Activated B cell treated with CpG ODN at 0.5 μM for 24 hours (primary cell): ENCODE measurements at regions not wholly inside any gene's neighbourhood (a gene's known extent, or its start where the extent isn't known, plus 50 kb on each side); places are given as distances from the start of the nearest gene placed in this dataset.

Experiments used
- ATAC-seq: fragments of 200-7000 bp; cut with Tn5 transposase; one replicate; pipeline ENCODE4 v1.10.0; 2021; ENCODE audit warnings: low read depth, mild to moderate bottlenecking, moderate library complexity
- CTCF ChIA-PET: fragments of 350-600 bp; sonication (Branson Sonifier 250); formaldehyde crosslinking; loops from one replicate; lab custom pipeline; 2021; ENCODE audit warnings: antibody characterized with exemption; lab: Charles Lee
- POLR2A ChIA-PET: fragments of 350-600 bp; sonication (Branson Sonifier 250); formaldehyde crosslinking; loops from one replicate; lab custom pipeline; 2021; ENCODE audit warnings: antibody characterized with exemption; lab: Charles Lee
- DNase-seq: peaks from one replicate; pipeline ENCODE4 v3.0.0; 2022
- H3K27ac Mint-ChIP-seq: one replicate; pipeline ENCODE4 v1.8.0; 2020; ENCODE audit warnings: mixed read lengths
- H3K27me3 Mint-ChIP-seq: one replicate; pipeline ENCODE4 v1.8.0; 2021; ENCODE audit warnings: mixed read lengths
- H3K36me3 Mint-ChIP-seq: one replicate; pipeline ENCODE4 v1.8.0; 2021; ENCODE audit warnings: low read depth, mixed read lengths
- H3K4me1 Mint-ChIP-seq: one replicate; pipeline ENCODE4 v1.8.0; 2021; ENCODE audit warnings: mixed read lengths
- H3K4me3 Mint-ChIP-seq: one replicate; pipeline ENCODE4 v1.8.0; 2020; ENCODE audit warnings: mild to moderate bottlenecking, mixed read lengths
- H3K9me3 Mint-ChIP-seq: one replicate; pipeline ENCODE4 v1.8.0; 2020; ENCODE audit warnings: mixed read lengths
- CTCF ChIP-seq: fragments of 200-600 bp; IDR thresholded peaks from one replicate; pipeline ENCODE4 v1.8.0; 2022; ENCODE audit warnings: antibody characterized with exemption, mild to moderate bottlenecking
- intact Hi-C: fragments of 100-400 bp; cut with micrococcal nuclease; formaldehyde crosslinking; loops from one replicate; pipeline ENCODE4 v1.15.1; 2024

GRCh38 chr4:164526933-164527583 is 226.9 kb upstream of the SMIM31 start:
- intact Hi-C loops: no loop called here
- POLR2A ChIA-PET: no interaction called here
- DNase-seq (no peak), ATAC-seq (no peak)
- Mint-ChIP-seq H3K4me3 (no peak overlapping the region), H3K4me1 (no peaks in the 10 kb centered on the region), H3K36me3 (no peaks in the 10 kb centered on the region), H3K27me3 (no peaks in the 10 kb centered on the region), H3K9me3 (no peaks in the 10 kb centered on the region), H3K27ac (no peak overlapping the region)
- no peak for TF ChIP-seq CTCF
- CTCF ChIA-PET: interaction anchor here (0.6 kb wide), 1 partner anchor 37 kb away, joined by 4 read pairs; no protein-coding TSS in a partner anchor

DNA sequence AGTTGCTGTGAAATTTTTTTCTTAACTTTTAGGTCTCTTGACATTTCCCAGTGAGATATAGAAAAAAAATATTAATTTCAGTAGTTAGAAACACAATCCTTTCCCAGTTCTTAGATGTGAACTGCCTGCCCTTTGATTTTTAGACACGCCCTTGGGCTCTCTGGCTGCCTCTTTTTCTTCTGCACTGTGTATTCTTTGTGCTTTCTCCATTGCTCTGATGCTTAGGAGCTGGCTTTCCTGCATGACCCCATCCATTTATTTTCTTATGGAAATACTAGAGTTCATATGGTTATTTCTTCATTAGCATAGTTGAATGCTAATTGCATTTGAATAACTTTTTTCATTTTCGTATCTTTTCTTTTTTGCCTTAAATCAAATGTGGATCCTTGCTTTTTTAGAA is 224.9 kb upstream of the SMIM31 start:
- intact Hi-C loops: no loop called here
- ChIA-PET CTCF (no interaction called here), POLR2A (no interaction called here)
- DNase-seq: no peak
- Mint-ChIP-seq H3K27ac (no peak overlapping the region), H3K9me3 (no peaks in the 10 kb centered on the region), H3K36me3 (no peaks in the 10 kb centered on the region), H3K4me3 (no peak overlapping the region), H3K4me1 (no peaks in the 10 kb centered on the region), H3K27me3 (no peaks in the 10 kb centered on the region)
- no peak for TF ChIP-seq CTCF
- ATAC-seq: no peak

- CTCF ChIA-PET: no interaction called here
- Mint-ChIP-seq H3K27me3 (no peaks in the 10 kb centered on the region), H3K4me3 (no peak overlapping the region), H3K4me1 (no peaks in the 10 kb centered on the region), H3K9me3 (no peaks in the 10 kb centered on the region), H3K36me3 (no peaks in the 10 kb centered on the region), H3K27ac (no peak overlapping the region)
- POLR2A ChIA-PET: no interaction called here
- DNase-seq (no peak), ATAC-seq (no peak)
- intact Hi-C loops: no loop called here
- no peak for TF ChIP-seq CTCF
These were observed 224.4 kb upstream of the SMIM31 start for GRCh38 chr4:164529486-164529885.

DNA sequence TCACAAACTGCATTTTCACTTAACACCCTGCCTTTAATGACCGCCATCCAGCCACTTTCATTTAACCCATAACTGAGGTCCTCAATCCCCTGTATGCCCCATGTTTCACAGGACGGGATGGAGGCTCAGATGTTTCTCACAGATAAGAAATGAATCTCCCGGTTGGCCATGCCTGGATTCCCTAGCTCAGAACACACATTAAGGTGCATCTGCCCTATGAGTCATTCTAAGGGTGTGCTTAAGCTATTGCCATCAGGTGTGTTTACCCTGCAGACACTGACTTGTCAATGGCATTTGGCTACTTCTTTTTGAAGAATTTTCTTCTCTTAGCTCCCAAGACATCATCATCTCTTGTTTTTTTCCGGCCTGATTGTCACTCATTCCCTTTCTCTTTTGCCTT is 222.6 kb upstream of the SMIM31 start:
- H3K27ac Mint-ChIP-seq: no peak overlapping the region
- DNase-seq (no peak), ATAC-seq (no peak)
- intact Hi-C loops: no loop called here
- no peaks in the 10 kb centered on the region for H3K27me3 Mint-ChIP-seq
- TF ChIP-seq CTCF: no peak
- H3K4me1 Mint-ChIP-seq: no peaks in the 10 kb centered on the region
- ChIA-PET POLR2A (no interaction called here), CTCF (no interaction called here)
- H3K36me3 Mint-ChIP-seq: no peaks in the 10 kb centered on the region
- no peaks in the 10 kb centered on the region for H3K9me3 Mint-ChIP-seq
- H3K4me3 Mint-ChIP-seq: no peak overlapping the region

- no peaks in the 10 kb centered on the region for H3K4me1 Mint-ChIP-seq
- ChIA-PET POLR2A (no interaction called here), CTCF (no interaction called here)
- no peaks in the 10 kb centered on the region for H3K27me3 Mint-ChIP-seq
- no peak overlapping the region for H3K4me3 Mint-ChIP-seq
- peaks cover 4% of the 10 kb centered on the region for H3K9me3 Mint-ChIP-seq
- H3K36me3 Mint-ChIP-seq: no peaks in the 10 kb centered on the region
- DNase-seq (no peak), ATAC-seq (no peak)
- H3K27ac Mint-ChIP-seq: no peak overlapping the region
- no peak for TF ChIP-seq CTCF
- intact Hi-C loops: no loop called here
These were observed 217.1 kb upstream of the SMIM31 start for GRCh38 chr4:164536814-164537213.
